ENCODE measurements at regions not wholly inside any gene's neighbourhood (a gene's known extent, or its start where the extent isn't known, plus 50 kb on each side); places are given as distances from the start of the nearest gene placed in this dataset.

DNA sequence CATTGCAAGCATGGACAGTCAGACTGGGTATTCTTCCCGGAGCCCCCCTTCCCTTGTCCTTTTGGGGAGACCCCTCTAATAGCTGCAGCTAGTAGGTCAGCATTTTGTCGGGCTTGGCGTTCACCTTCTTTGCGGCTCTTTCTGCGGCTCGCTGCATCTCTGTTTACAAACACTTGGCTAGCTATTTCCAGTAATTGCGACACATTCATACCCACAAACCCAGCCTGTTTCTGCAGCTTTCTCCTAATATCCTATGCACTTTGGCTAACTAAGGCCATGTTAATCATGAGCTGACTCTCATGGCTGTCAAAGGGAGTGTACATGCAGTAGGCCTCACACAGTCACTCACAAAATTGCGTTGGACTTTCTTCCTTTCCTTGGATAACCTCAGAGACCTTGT lies 716.4 kb downstream of the AMY1C start (continued):
- TF ChIP-seq, protein P1, sequence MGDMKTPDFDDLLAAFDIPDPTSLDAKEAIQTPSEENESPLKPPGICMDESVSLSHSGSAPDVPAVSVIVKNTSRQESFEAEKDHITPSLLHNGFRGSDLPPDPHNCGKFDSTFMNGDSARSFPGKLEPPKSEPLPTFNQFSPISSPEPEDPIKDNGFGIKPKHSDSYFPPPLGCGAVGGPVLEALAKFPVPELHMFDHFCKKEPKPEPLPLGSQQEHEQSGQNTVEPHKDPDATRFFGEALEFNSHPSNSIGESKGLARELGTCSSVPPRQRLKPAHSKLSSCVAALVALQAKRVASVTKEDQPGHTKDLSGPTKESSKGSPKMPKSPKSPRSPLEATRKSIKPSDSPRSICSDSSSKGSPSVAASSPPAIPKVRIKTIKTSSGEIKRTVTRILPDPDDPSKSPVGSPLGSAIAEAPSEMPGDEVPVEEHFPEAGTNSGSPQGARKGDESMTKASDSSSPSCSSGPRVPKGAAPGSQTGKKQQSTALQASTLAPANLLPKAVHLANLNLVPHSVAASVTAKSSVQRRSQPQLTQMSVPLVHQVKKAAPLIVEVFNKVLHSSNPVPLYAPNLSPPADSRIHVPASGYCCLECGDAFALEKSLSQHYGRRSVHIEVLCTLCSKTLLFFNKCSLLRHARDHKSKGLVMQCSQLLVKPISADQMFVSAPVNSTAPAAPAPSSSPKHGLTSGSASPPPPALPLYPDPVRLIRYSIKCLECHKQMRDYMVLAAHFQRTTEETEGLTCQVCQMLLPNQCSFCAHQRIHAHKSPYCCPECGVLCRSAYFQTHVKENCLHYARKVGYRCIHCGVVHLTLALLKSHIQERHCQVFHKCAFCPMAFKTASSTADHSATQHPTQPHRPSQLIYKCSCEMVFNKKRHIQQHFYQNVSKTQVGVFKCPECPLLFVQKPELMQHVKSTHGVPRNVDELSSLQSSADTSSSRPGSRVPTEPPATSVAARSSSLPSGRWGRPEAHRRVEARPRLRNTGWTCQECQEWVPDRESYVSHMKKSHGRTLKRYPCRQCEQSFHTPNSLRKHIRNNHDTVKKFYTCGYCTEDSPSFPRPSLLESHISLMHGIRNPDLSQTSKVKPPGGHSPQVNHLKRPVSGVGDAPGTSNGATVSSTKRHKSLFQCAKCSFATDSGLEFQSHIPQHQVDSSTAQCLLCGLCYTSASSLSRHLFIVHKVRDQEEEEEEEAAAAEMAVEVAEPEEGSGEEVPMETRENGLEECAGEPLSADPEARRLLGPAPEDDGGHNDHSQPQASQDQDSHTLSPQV (IDR thresholded peaks at IDR 0.05), result no peak
- TF ChIP-seq, protein P2, sequence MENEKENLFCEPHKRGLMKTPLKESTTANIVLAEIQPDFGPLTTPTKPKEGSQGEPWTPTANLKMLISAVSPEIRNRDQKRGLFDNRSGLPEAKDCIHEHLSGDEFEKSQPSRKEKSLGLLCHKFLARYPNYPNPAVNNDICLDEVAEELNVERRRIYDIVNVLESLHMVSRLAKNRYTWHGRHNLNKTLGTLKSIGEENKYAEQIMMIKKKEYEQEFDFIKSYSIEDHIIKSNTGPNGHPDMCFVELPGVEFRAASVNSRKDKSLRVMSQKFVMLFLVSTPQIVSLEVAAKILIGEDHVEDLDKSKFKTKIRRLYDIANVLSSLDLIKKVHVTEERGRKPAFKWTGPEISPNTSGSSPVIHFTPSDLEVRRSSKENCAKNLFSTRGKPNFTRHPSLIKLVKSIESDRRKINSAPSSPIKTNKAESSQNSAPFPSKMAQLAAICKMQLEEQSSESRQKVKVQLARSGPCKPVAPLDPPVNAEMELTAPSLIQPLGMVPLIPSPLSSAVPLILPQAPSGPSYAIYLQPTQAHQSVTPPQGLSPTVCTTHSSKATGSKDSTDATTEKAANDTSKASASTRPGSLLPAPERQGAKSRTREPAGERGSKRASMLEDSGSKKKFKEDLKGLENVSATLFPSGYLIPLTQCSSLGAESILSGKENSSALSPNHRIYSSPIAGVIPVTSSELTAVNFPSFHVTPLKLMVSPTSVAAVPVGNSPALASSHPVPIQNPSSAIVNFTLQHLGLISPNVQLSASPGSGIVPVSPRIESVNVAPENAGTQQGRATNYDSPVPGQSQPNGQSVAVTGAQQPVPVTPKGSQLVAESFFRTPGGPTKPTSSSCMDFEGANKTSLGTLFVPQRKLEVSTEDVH (IDR thresholded peaks at IDR 0.05; ENCODE audit: low read depth, partially characterized antibody), result no peak
- TF ChIP-seq ZNF207 (IDR thresholded peaks at IDR 0.05; ENCODE audit: borderline replicate concordance), result no peak

DNA sequence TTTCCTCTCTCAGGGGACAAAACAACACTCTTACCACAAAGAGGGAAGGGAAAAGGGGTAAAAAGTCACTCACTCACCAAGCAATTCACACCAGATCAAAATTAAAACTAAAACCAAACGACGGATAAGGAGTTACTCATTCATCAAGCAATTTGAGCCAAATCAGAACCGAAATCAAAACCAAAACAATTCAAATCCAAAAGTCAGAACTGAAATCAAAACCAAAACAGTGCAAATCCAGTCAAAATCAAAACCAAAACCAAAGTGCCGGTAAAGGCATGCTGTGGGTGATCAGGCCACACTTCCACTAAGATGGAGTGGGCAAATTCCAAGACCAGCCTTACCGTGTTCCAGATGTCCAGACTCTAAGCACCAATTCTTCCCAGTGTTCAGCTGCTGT lies 717.9 kb downstream of the AMY1C start:
- peak; percentile 23 for DNase-seq (ENCODE audit: low read depth, low spot score)
- no peaks in the 10 kb centered on the region for H3K79me2 ChIP-seq (ENCODE audit: control insufficient read depth, insufficient read depth, low read length)
- no peak for FAIRE-seq
- ChIA-PET CTCF (no interaction called here), POLR2A (no interaction called here), RAD21 (ENCODE audit: unreplicated experiment) (no interaction called here), SMC1A (ENCODE audit: uncharacterized antibody, unreplicated experiment) (no interaction called here)
- BruUV-seq (replicated peaks), result no TSS peak
- no peak overlapping the region for H2AFZ ChIP-seq (ENCODE audit: control insufficient read depth, low read depth, low read length)
- no peak overlapping the region for H3K4me3 ChIP-seq
- peak; percentile 77 for ATAC-seq
- 0 out of 2 replicates have a peak overlapping the region, but pooled peaks have one; percentile 3 for H3K4me2 ChIP-seq (ENCODE audit: control insufficient read depth, insufficient read depth)
- H3K27me3 ChIP-seq (replicated peaks in 1 of 2; ENCODE audit: control insufficient read depth in 2 of 2, insufficient read depth in 2 of 2, low read length in 1 of 2), result no peaks in the 10 kb centered on the region
- H3K36me3 ChIP-seq (ENCODE audit: control insufficient read depth in 2 of 2, insufficient read depth in 2 of 2, low read length in 1 of 2), result no peaks in the 10 kb centered on the region
- no peak overlapping the region for H3K9ac ChIP-seq (ENCODE audit: control insufficient read depth, insufficient read depth, low read length)
- H3K27ac ChIP-seq (ENCODE audit: control insufficient read depth, insufficient read depth), result no peak overlapping the region
- TF ChIP-seq SIN3A (IDR thresholded peaks at IDR 0.05; ENCODE audit: low read depth, low read length) (no peak), NRF1 (conservative IDR thresholded peaks at IDR 0.05; ENCODE audit: low read depth, low read length) (no peak), BRCA1 (IDR thresholded peaks at IDR 0.05; ENCODE audit: low read depth, low read length) (no peak), POLR2AphosphoS5 (IDR thresholded peaks at IDR 0.05; ENCODE audit: low read length) (no peak), RFX5 (IDR thresholded peaks at IDR 0.05; ENCODE audit: low read depth, low read length) (no peak), RCOR1 (conservative IDR thresholded peaks at IDR 0.05; ENCODE audit: low read depth, low read length) (no peak), MTA3 (IDR thresholded peaks at IDR 0.05; ENCODE audit: borderline replicate concordance, low read length) (no peak), JUNB (IDR thresholded peaks at IDR 0.05) (0 out of 2 replicates have a peak, but pooled peaks have one; percentile 24)
- in situ Hi-C loops (cut with MboI) (no loop called here), intact Hi-C loops (cut with micrococcal nuclease; ENCODE audit: unreplicated experiment) (no loop called here)
- no peaks in the 10 kb centered on the region for H3K4me1 ChIP-seq (ENCODE audit: control insufficient read depth, insufficient read depth, low read length)
- peaks cover 2% of the 10 kb centered on the region; the same call in 1 of the 3 replicates for H3K9me3 ChIP-seq (replicated peaks; ENCODE audit: control insufficient read depth, insufficient read depth, low read length)
- 27% methylated on average over 5 of the region's 5 CpGs for WGBS (ENCODE audit: insufficient coverage, insufficient replicate concordance, low lambda C conversion rate, missing lambda C conversion rate)
- H4K20me1 ChIP-seq (ENCODE audit: control insufficient read depth, insufficient read depth), result no peaks in the 10 kb centered on the region

All from GM12878 (cell line).